H1 (cell line): ENCODE measurements at regions not wholly inside any gene's neighbourhood (a gene's known extent, or its start where the extent isn't known, plus 50 kb on each side); places are given as distances from the start of the nearest gene placed in this dataset.

ENCODE experiments used
- CTCF ChIA-PET: fragments of 300-600 bp; sonication (Branson Sonifier 250); formaldehyde crosslinking; loops from one replicate; lab custom pipeline; 2021; ENCODE audit not compliant: partially characterized antibody; lab: Charles Lee
- POLR2A ChIA-PET: fragments of 300-600 bp; sonication (Branson Sonifier 250); formaldehyde crosslinking; loops from one replicate; lab custom pipeline; 2021; ENCODE audit warnings: inconsistent platforms; ENCODE audit not compliant: partially characterized antibody; lab: Charles Lee
- DNase-seq, 2 experiments: peaks; one replicate each; pipeline versions ENCODE4 v3.0.0 to v3.0.0-alpha.2; 2010 to 2022; ENCODE audit warnings: low spot score in 2 of 2, low read depth in 1 of 2, mixed read lengths in 1 of 2
- FAIRE-seq: peaks from 2 replicates; lab custom pipeline; 2011; peaks lifted over from hg19 to GRCh38; lab: Jason Lieb, UNC
- H2AFZ ChIP-seq: 2 replicates; pipeline ENCODE4 v1.8.1; 2012; ENCODE audit warnings: low read length, inconsistent platforms
- H2AK5ac ChIP-seq: 2 replicates; pipeline ENCODE4 v1.6.1; 2013; ENCODE audit warnings: low read depth, low read length
- H2BK120ac ChIP-seq: replicated peaks from 2 replicates; pipeline ENCODE3; 2013; ENCODE audit warnings: low read depth, low read length, inconsistent platforms
- H2BK12ac ChIP-seq: 2 replicates; pipeline ENCODE4 v1.6.1; 2013; ENCODE audit warnings: low read depth, low read length
- H2BK15ac ChIP-seq: 2 replicates; pipeline ENCODE4 v1.6.1; 2013; ENCODE audit warnings: low read length
- H2BK20ac ChIP-seq: 2 replicates; pipeline ENCODE4 v1.6.1; 2013; ENCODE audit warnings: low read length
- H2BK5ac ChIP-seq: 2 replicates; pipeline ENCODE4 v1.6.1; 2013; ENCODE audit warnings: low read depth, low read length
- H3K14ac ChIP-seq: 2 replicates; pipeline ENCODE4 v1.6.1; 2013; ENCODE audit warnings: inconsistent platforms; ENCODE audit not compliant: insufficient read length
- H3K18ac ChIP-seq: 2 replicates; pipeline ENCODE4 v1.6.1; 2013; ENCODE audit warnings: low read length; ENCODE audit errors: extremely low read depth
- H3K23ac ChIP-seq: 2 replicates; pipeline ENCODE4 v1.6.1; 2013; ENCODE audit warnings: inconsistent platforms; ENCODE audit not compliant: insufficient read length
- H3K23me2 ChIP-seq: 2 replicates; pipeline ENCODE4 v1.6.1; 2013; ENCODE audit warnings: low read depth, low read length
- H3K27ac ChIP-seq: 2 replicates; pipeline ENCODE4 v1.6.1; 2011; ENCODE audit warnings: low read depth, low read length, inconsistent platforms
- H3K27me3 ChIP-seq, 4 experiments: replicated peaks in 1 of 4; 1 replicate in 1 of 4; 2 replicates in 3 of 4; pipeline versions ENCODE4 v1.6.1 to v1.8.1; 2011 to 2013; ENCODE audit warnings: low read length in 3 of 4, mild to moderate bottlenecking in 3 of 4, inconsistent platforms in 2 of 4, mixed read lengths in 2 of 4, moderate library complexity in 1 of 4; ENCODE audit not compliant: control insufficient read depth in 3 of 4, insufficient read depth in 3 of 4; ENCODE audit errors: extremely low read depth in 1 of 4
- H3K36me3 ChIP-seq, 4 experiments: 2 replicates each; pipeline versions ENCODE4 v1.6.1 to v1.8.1; 2011 to 2013; ENCODE audit warnings: mild to moderate bottlenecking in 4 of 4, low read length in 3 of 4, moderate library complexity in 2 of 4, control low read depth in 1 of 4, inconsistent platforms in 1 of 4; ENCODE audit not compliant: insufficient read depth in 4 of 4, control insufficient read depth in 2 of 4
- H3K4ac ChIP-seq: replicated peaks from 2 replicates; pipeline ENCODE3; 2013; ENCODE audit warnings: low read length, low read depth, mixed read lengths, inconsistent platforms; ENCODE audit not compliant: insufficient read length
- H3K4me1 ChIP-seq, 4 experiments: replicated peaks in 1 of 4; 1 replicate in 1 of 4; 2 replicates in 3 of 4; pipeline versions ENCODE4 v1.6.1 to v1.8.1; 2011 to 2013; ENCODE audit warnings: low read length in 3 of 4, inconsistent platforms in 2 of 4, mixed read lengths in 1 of 4; ENCODE audit not compliant: insufficient read depth in 4 of 4, control insufficient read depth in 3 of 4
- H3K4me2 ChIP-seq, 2 experiments: 2 replicates each; pipeline versions ENCODE4 v1.6.1 to v1.8.1; 2011 to 2013; ENCODE audit warnings: low read depth in 2 of 2, low read length in 2 of 2, control low read depth in 1 of 2, inconsistent platforms in 1 of 2, mild to moderate bottlenecking in 1 of 2; ENCODE audit not compliant: insufficient read depth in 1 of 2
- H3K4me3 ChIP-seq, 4 experiments: fragments of 200-600, 300-600 bp in 1 of 4; sonication (generic), shearing (Covaris generic), sonication (Bioruptor Twin) in 1 of 4; 2 replicates each; pipeline versions ENCODE4 v1.5.1 to v1.8.1; 2011 to 2016; ENCODE audit warnings: low read length in 4 of 4, low read depth in 3 of 4, control low read depth in 2 of 4, inconsistent platforms in 2 of 4, mild to moderate bottlenecking in 2 of 4, mixed read lengths in 1 of 4, moderate library complexity in 1 of 4; ENCODE audit not compliant: insufficient read depth in 2 of 4; ENCODE audit errors: extremely low read depth in 1 of 4
- H3K56ac ChIP-seq: replicated peaks from 2 replicates; pipeline ENCODE3; 2013; ENCODE audit warnings: low read depth, mild to moderate bottlenecking, mixed read lengths, low read length, inconsistent platforms; ENCODE audit not compliant: insufficient read length
- H3K79me1 ChIP-seq: 2 replicates; pipeline ENCODE4 v1.6.1; 2013; ENCODE audit warnings: low read depth, low read length, control low read depth
- H3K79me2 ChIP-seq, 2 experiments: 2 replicates each; pipeline versions ENCODE4 v1.6.1 to v1.8.1; 2012 to 2013; ENCODE audit warnings: low read length in 2 of 2, mild to moderate bottlenecking in 2 of 2, inconsistent platforms in 1 of 2; ENCODE audit not compliant: insufficient read depth in 2 of 2, control insufficient read depth in 1 of 2
- H3K9ac ChIP-seq, 4 experiments: replicated peaks in 1 of 4; 1 replicate in 1 of 4; 2 replicates in 3 of 4; pipeline versions ENCODE4 v1.6.1 to v1.8.1; 2011 to 2013; ENCODE audit warnings: low read depth in 3 of 4, low read length in 3 of 4, control low read depth in 2 of 4, mild to moderate bottlenecking in 2 of 4, moderate library complexity in 2 of 4, inconsistent platforms in 1 of 4; ENCODE audit errors: extremely low read depth in 1 of 4
- H3K9me3 ChIP-seq, 2 experiments: 2 replicates each; pipeline versions ENCODE4 v1.6.1 to v1.8.1; 2012 to 2013; ENCODE audit warnings: mild to moderate bottlenecking in 2 of 2, moderate library complexity in 2 of 2, control low read depth in 1 of 2, inconsistent platforms in 1 of 2, low read depth in 1 of 2, low read length in 1 of 2, mixed read lengths in 1 of 2; ENCODE audit not compliant: insufficient read depth in 2 of 2
- H4K20me1 ChIP-seq, 2 experiments: replicated peaks in 1 of 2; 2 replicates each; pipeline versions ENCODE3 to v1.8.1; 2011 to 2013; ENCODE audit warnings: inconsistent platforms in 2 of 2, low read length in 2 of 2, mild to moderate bottlenecking in 1 of 2; ENCODE audit not compliant: insufficient read depth in 2 of 2, control insufficient read depth in 1 of 2
- H4K5ac ChIP-seq: 2 replicates; pipeline ENCODE4 v1.6.1; 2013; ENCODE audit warnings: low read length, low read depth, mixed read lengths, inconsistent platforms; ENCODE audit not compliant: insufficient read length
- H4K8ac ChIP-seq: 2 replicates; pipeline ENCODE4 v1.8.0; 2013; ENCODE audit warnings: mild to moderate bottlenecking, moderate library complexity, low read length, inconsistent platforms; ENCODE audit not compliant: insufficient read depth; ENCODE audit errors: extremely low read depth
- H4K91ac ChIP-seq: replicated peaks from 2 replicates; pipeline ENCODE3; 2013; ENCODE audit warnings: low read length, mixed read lengths, inconsistent platforms; ENCODE audit not compliant: insufficient read length
- ATF2 ChIP-seq: IDR thresholded peaks from 2 replicates; pipeline ENCODE4 v1.6.1; 2012; ENCODE audit warnings: low read length, inconsistent platforms
- CBX5 ChIP-seq: fragments of 300-800, 300-1000 bp; sonication (generic); IDR thresholded peaks from 2 replicates; pipeline ENCODE4 v1.7.1; 2016; ENCODE audit warnings: antibody characterized with exemption, low read length, low read depth
- CEBPB ChIP-seq: IDR thresholded peaks from 2 replicates; pipeline ENCODE4 v1.6.1; 2012; ENCODE audit warnings: low read depth, low read length
- E2F6 ChIP-seq: IDR thresholded peaks from 2 replicates; pipeline ENCODE4 v1.6.1; 2012; ENCODE audit warnings: inconsistent platforms
- FOSL1 ChIP-seq: IDR thresholded peaks from 2 replicates; pipeline ENCODE4 v1.6.1; 2011; ENCODE audit warnings: mild to moderate bottlenecking, low read depth, low read length, moderate library complexity; ENCODE audit not compliant: insufficient read depth
- JUN ChIP-seq: IDR thresholded peaks from 2 replicates; pipeline ENCODE4 v1.6.1; 2011; ENCODE audit warnings: low read depth, mild to moderate bottlenecking, improper control_type of control experiment, low read length
- RFX5 ChIP-seq: IDR thresholded peaks from 2 replicates; pipeline ENCODE4 v1.6.1; 2011; ENCODE audit warnings: low read depth, low read length, improper control_type of control experiment, borderline replicate concordance
- SIN3A ChIP-seq, 2 experiments: IDR thresholded peaks in 1 of 2; conservative IDR thresholded peaks in 1 of 2; 2 replicates each; pipeline ENCODE4 v1.6.1; 2011 to 2012; ENCODE audit warnings: low read length in 2 of 2, improper control_type of control experiment in 1 of 2, low read depth in 1 of 2, mild to moderate bottlenecking in 1 of 2
- SIRT6 ChIP-seq: IDR thresholded peaks from one replicate; pipeline ENCODE4 v1.7.1; 2012; ENCODE audit warnings: low read length, inconsistent platforms
- SIX5 ChIP-seq: IDR thresholded peaks from 2 replicates; pipeline ENCODE4 v1.6.1; 2011; ENCODE audit warnings: mild to moderate bottlenecking, low read depth, low read length
- TAF7 ChIP-seq: optimal IDR thresholded peaks from 2 replicates; pipeline ENCODE3; 2011; ENCODE audit warnings: low read depth, mild to moderate bottlenecking, inconsistent platforms, low read length, moderate library complexity, borderline replicate concordance
- WGBS, 2 experiments: shearing (Covaris generic) in 1 of 2; methylation state at CpG; one replicate each; pipeline versions ENCODE4 v1.1.6 to v1.1.7; 2013 to 2015; ENCODE audit warnings: low lambda C conversion rate in 2 of 2, mixed read lengths in 2 of 2, inconsistent platforms in 1 of 2, low coverage in 1 of 2, missing lambda C conversion rate in 1 of 2; ENCODE audit not compliant: insufficient replicate concordance in 2 of 2, insufficient coverage in 1 of 2, insufficient read length in 1 of 2; ENCODE audit errors: extremely low coverage in 1 of 2, missing lambda C conversion rate in 1 of 2; 5-methylcytosine and 5-hydroxymethylcytosine counted together

- no peak overlapping the region for H3K27ac ChIP-seq
- no peak overlapping the region for H3K14ac ChIP-seq
- no peak for FAIRE-seq
- H3K18ac ChIP-seq, result no peak overlapping the region
- H2BK120ac ChIP-seq, result no peak overlapping the region
- no peak overlapping the region for H3K9ac ChIP-seq
- H3K36me3 ChIP-seq, result no peaks in the 10 kb centered on the region
- no peaks in the 10 kb centered on the region; a peak in 1 of 4 replicates for H3K9me3 ChIP-seq
- no peaks in the 10 kb centered on the region for H3K27me3 ChIP-seq
- no peaks in the 10 kb centered on the region for H3K23me2 ChIP-seq
- H2BK15ac ChIP-seq, result no peak overlapping the region
- DNase-seq, result no peak
- H4K5ac ChIP-seq, result no peak overlapping the region
- H2BK5ac ChIP-seq, result no peak overlapping the region
- H2AK5ac ChIP-seq, result no peak overlapping the region
- H3K79me1 ChIP-seq, result no peaks in the 10 kb centered on the region
- ChIA-PET POLR2A (no interaction called here), CTCF (no interaction called here)
- H2BK20ac ChIP-seq, result no peak overlapping the region
- H3K4me3 ChIP-seq, result no peak overlapping the region
- no peak overlapping the region for H2BK12ac ChIP-seq
- whole genome bisulfite sequencing, 2 experiments, result 94% methylated on average over 3 of the region's 3 CpGs; no CpG with 5 or more reads in 1 of the 2 experiments
- H4K91ac ChIP-seq, result no peak overlapping the region
- peaks cover 0 to 2% (median 0%) of the 10 kb centered on the region in 4 experiments; a peak in 1 of 7 replicates for H3K4me1 ChIP-seq
- TF ChIP-seq E2F6 (no peak), ATF2 (no peak), SIN3A (conservative IDR thresholded peaks at IDR 0.05 in 1 of 2, IDR thresholded peaks at IDR 0.05 in 1 of 2; ENCODE audit: low read depth in 1 of 2, low read length in 2 of 2) (no peak), SIX5 (no peak), CBX5 (no peak), TAF7 (no peak), FOSL1 (no peak), JUN (no peak), SIRT6 (no peak), CEBPB (no peak), RFX5 (no peak)
- 0 out of 4 replicates have a peak overlapping the region, but pooled peaks of 1 of the 2 experiments have one; percentile 17 for H3K4me2 ChIP-seq
- H2AFZ ChIP-seq, result no peak overlapping the region
- H4K20me1 ChIP-seq, result no peaks in the 10 kb centered on the region
- H3K23ac ChIP-seq, result no peak overlapping the region
- no peak overlapping the region for H4K8ac ChIP-seq
- no peaks in the 10 kb centered on the region for H3K79me2 ChIP-seq
- no peak overlapping the region for H3K56ac ChIP-seq
- H3K4ac ChIP-seq, result no peak overlapping the region
These were observed 1610.7 kb upstream of the PCDH20 start for GRCh38 chr13:63026285-63026797.
